Epithelial cell of proximal tubule (primary cell): ENCODE measurements at regions not wholly inside any gene's neighbourhood (a gene's known extent, or its start where the extent isn't known, plus 50 kb on each side); places are given as distances from the start of the nearest gene placed in this dataset.

Source experiments
- DNase-seq: peaks from one replicate; pipeline ENCODE4 v3.0.0-alpha.2; 2011; ENCODE audit warnings: low read depth
- H3K4me3 ChIP-seq: 2 replicates; pipeline ENCODE4 v1.5.1; 2011; ENCODE audit warnings: low read depth, mild to moderate bottlenecking, low read length
- TF ChIP-seq, protein P1 (sequence below): conservative IDR thresholded peaks from 2 replicates; pipeline ENCODE4 v1.5.1; 2012; ENCODE audit warnings: low read depth, mild to moderate bottlenecking, low read length

DNA sequence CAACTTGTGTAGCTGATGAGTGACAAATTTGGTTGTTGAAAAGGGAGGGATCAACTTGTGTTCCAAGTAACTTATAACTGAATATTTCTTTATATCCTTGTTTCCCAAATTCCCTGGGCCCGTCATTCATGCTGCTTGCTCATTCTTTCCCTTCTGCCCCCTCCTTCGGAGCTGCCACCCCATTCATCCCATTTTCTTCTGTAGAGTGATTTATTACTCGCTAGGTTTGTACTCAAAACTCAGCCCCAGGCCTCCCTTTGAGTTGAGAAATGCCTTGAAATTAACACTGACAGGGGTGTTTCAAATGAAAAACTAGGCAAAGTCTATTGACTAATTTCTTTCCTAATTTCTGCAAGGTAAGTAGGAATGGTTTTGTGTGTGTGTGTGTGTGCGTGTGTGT is 277.4 kb upstream of the SLCO3A1 start:
- no peak for DNase-seq
- H3K4me3 ChIP-seq: no peak overlapping the region
- TF ChIP-seq, protein P1, sequence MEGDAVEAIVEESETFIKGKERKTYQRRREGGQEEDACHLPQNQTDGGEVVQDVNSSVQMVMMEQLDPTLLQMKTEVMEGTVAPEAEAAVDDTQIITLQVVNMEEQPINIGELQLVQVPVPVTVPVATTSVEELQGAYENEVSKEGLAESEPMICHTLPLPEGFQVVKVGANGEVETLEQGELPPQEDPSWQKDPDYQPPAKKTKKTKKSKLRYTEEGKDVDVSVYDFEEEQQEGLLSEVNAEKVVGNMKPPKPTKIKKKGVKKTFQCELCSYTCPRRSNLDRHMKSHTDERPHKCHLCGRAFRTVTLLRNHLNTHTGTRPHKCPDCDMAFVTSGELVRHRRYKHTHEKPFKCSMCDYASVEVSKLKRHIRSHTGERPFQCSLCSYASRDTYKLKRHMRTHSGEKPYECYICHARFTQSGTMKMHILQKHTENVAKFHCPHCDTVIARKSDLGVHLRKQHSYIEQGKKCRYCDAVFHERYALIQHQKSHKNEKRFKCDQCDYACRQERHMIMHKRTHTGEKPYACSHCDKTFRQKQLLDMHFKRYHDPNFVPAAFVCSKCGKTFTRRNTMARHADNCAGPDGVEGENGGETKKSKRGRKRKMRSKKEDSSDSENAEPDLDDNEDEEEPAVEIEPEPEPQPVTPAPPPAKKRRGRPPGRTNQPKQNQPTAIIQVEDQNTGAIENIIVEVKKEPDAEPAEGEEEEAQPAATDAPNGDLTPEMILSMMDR: no peak

DNA sequence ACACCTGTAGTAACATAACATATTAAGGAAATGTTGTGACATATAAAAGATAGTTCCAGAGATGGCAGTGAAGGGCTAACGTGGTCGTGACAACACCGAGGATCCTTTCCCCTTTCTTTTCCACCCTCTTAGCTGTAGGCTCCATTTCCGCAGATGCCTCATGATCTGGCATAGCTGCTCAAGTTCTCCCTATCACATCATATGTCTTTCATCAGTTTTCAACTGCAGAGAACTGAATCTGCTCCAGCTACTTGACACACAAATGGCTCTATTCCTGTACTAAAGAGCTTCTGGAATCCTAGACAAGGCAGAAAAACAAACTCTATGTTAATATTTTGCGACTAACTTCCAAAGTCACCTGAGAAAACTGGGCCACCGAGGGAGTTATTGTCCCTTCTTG is 275.0 kb upstream of the SLCO3A1 start:
- no peak overlapping the region for H3K4me3 ChIP-seq
- TF ChIP-seq, protein P1: no peak
- no peak for DNase-seq

DNA sequence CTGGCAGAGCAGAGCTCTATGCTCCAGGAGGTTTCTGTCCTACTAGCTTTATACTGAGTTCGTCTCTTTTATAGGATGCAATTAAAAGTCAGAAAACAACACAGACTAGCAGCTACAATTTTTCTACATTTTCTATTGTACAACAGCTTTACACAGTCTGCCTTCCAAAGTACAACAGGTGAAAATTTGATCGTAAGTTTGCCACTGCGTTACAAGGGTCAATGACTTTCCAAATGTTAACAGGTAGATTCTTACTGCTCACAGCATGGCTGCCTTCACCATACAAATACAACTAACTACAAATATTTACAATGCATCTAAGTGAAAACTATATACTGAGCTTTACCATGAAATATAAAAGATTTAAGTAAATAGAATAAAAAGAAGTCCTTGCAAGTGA is 268.6 kb upstream of the SLCO3A1 start:
- no peak for DNase-seq
- no peak overlapping the region for H3K4me3 ChIP-seq
- TF ChIP-seq, protein P1: no peak

DNA sequence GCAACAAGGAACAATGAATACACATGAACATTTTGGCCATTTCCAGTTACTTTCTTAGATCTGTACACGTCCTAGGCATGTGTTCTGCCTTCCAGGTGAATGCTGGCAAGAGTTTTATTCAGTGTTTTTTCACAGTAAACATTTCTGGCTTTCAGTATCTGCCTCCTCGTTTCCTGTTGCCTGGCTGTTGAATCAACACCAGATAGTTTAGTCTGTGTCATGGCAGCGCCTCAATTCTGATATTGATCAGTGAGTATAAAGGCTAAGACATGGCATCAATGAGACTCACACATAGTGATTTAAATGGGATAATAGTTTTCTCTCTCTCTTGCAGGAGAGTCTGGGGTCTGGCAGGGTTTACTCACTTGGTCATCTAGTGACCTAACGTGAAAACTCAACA is 266.9 kb upstream of the SLCO3A1 start:
- no peak for DNase-seq
- H3K4me3 ChIP-seq: no peak overlapping the region
- TF ChIP-seq, protein P1: no peak

DNA sequence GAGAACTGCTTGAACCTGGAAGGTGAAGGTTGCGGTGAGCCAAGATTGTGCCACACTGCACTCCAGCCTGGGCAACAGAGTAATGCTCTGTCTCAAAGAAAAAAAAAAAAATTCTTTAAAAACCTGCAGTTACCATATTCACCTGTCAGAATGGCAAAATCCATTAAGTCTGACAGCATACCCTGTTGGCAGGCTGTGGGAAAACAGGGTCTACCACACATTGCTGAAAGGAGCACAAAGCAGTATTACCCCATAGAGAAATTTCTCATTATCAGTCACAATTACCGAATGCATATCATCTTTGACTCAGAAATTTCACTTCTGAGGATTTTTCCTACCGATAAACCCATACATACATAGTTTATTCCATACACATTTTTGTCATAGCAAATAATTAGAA is 264.1 kb upstream of the SLCO3A1 start:
- H3K4me3 ChIP-seq: no peak overlapping the region
- no peak for DNase-seq
- TF ChIP-seq, protein P1: peak; percentile 19

DNA sequence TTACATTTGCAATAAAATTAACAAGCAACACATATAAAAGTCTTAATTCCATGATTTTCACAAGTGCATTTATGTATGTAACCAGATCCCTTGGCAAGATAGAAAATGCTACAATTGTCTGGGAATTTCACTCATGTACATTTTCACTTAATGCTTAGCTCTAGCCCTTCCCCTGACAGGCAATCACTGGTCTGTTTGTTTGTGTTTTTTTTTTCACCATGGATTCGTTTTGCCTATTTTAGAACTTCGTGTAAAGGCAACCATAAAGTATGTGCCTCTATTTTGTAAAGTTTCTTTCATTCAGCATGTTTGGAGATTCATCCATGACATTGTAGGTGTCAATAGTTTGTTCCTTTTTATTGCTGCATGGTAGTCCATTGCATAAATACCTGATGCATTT is 260.9 kb upstream of the SLCO3A1 start:
- no peak for DNase-seq
- no peak overlapping the region for H3K4me3 ChIP-seq
- TF ChIP-seq, protein P1: no peak

DNA sequence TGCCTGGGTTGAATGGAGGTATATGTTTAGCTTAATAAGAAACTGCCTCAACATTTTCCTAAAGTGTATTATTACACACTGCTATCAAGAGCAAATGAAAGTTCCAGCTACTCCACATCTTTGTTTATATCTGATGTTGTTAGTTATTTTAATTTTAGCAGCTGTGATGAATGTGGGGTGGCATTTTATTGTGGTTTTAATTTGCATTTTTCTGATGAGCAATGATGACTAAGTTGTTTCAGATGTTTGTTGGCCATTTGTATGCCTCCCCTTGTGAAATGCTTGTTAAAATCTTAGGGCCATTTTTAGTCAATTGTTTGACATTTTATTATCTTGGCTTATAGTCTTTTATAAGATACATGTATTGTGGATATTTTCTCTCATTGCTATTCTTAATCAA is 260.4 kb upstream of the SLCO3A1 start:
- no peak for DNase-seq

More for the DNA sequence above, 260.4 kb upstream of the SLCO3A1 start:
- TF ChIP-seq, protein P1: no peak
- H3K4me3 ChIP-seq: no peak overlapping the region
